ENCODE measurements at regions not wholly inside any gene's neighbourhood (a gene's known extent, or its start where the extent isn't known, plus 50 kb on each side); places are given as distances from the start of the nearest gene placed in this dataset.

DNA sequence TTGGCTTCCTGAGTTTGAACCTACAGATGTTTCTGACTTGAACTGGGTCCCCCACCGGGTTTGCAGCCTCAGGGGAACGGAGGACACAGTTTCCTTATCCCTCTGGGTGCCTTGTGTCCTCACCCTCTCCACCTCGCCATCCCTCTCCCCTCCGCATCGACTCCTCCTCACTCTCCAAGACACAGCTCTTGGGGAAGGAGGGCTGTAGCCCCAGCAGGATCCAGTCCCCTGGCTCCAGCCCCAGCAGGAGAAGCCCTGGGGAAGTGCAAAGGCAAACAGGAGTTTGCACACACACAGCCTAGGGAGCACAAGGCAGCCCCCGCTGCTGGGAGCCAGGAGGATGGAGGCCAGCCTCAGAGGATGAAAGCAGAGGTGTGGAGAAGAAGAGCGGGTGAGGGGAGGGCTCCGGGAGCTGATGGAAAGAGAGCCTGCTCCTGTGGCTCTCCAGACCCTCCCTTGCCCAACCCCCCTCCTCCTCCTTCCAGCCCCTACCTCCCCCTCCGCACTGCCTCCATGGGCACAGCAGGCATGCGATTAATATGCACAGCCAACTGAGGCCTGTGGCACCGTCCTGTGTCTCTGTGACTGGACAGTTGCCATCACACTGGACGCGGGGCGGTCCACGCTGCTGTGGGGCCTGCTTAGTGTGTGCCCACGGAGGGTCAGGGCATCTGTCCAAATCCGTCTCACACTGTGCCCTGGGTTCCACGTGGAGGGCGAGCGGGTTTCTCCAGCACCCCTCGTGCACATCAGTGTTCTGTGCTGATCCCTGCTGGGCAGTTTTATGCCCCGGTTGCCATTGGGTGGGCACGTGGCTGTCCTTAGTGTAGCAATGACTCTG lies 193.7 kb upstream of the DIO3 start:
- TF ChIP-seq, protein P1, sequence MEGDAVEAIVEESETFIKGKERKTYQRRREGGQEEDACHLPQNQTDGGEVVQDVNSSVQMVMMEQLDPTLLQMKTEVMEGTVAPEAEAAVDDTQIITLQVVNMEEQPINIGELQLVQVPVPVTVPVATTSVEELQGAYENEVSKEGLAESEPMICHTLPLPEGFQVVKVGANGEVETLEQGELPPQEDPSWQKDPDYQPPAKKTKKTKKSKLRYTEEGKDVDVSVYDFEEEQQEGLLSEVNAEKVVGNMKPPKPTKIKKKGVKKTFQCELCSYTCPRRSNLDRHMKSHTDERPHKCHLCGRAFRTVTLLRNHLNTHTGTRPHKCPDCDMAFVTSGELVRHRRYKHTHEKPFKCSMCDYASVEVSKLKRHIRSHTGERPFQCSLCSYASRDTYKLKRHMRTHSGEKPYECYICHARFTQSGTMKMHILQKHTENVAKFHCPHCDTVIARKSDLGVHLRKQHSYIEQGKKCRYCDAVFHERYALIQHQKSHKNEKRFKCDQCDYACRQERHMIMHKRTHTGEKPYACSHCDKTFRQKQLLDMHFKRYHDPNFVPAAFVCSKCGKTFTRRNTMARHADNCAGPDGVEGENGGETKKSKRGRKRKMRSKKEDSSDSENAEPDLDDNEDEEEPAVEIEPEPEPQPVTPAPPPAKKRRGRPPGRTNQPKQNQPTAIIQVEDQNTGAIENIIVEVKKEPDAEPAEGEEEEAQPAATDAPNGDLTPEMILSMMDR (IDR thresholded peaks at IDR 0.05; ENCODE audit: insufficient read depth, low read length, severe bottlenecking): no peak
- no peak overlapping the region for H3K4me3 ChIP-seq (ENCODE audit: low read depth, low read length)
- DNase-seq (ENCODE audit: low read depth) (no peak), FAIRE-seq (no peak)
- H3K27me3 ChIP-seq (ENCODE audit: control insufficient read depth, insufficient read depth, low read length): no peaks in the 10 kb centered on the region
- no peaks in the 10 kb centered on the region for H3K36me3 ChIP-seq (ENCODE audit: control insufficient read depth, insufficient read depth, low read length)

DNA sequence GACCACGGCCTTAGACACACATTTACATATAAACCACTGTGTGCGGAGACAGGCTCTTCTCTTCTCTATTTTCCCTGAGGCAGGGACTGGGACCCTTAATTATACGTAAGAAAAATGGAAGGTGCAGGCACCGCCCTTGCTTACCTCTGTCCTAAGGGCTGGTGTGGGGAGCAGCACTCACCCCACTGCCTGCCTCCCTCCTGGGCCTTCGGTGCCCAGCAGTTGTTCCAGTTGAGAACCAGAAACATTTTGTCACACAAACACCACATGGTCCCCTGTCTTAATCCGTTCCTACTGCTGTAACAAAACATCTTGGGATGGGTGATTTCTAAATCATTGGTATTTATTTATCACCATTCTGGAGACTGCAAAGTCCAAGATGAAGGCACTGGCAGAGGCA lies 192.7 kb upstream of the DIO3 start:
- TF ChIP-seq, protein P1 (IDR thresholded peaks at IDR 0.05; ENCODE audit: insufficient read depth, low read length, severe bottlenecking): no peak
- H3K27me3 ChIP-seq (ENCODE audit: control insufficient read depth, insufficient read depth, low read length): no peaks in the 10 kb centered on the region
- DNase-seq (ENCODE audit: low read depth) (no peak), FAIRE-seq (no peak)
- H3K36me3 ChIP-seq (ENCODE audit: control insufficient read depth, insufficient read depth, low read length): no peaks in the 10 kb centered on the region
- H3K4me3 ChIP-seq (ENCODE audit: low read depth, low read length): no peak overlapping the region

DNA sequence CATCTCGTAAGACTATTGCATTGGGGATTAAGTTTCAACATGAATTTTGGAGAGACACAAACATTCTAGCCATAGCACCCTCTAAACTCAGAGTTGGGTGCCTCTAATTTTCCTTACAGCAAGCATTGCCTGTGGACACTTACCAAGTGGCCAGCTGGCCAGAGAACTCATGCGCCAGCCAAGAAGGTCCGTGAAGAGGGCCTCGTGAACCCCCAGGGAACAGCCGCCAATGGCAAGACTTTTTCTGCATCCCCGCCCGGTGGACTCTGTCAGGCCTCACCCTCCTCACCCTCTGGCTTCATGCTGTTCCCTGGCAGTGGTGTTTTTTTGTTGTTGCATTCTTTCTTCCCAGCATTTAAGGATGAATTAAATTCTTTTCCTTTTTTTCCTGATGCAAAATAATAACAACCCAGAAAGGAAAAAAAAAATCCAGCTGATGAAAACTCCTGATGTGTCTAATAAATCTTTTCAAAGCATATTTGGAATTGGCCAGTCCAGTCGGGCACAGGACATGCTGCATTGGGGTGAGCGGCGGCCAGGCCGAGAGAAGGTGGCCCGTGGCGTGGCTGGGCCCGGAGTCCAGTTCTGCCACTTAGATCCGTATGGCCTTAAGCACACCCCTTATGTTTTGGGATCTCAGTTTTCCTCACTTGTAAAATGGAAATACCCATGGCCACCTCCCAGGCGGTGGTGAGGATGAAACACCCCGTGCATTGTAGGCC lies 191.9 kb upstream of the DIO3 start:
- H3K27me3 ChIP-seq (ENCODE audit: control insufficient read depth, insufficient read depth, low read length): no peaks in the 10 kb centered on the region
- H3K4me3 ChIP-seq (ENCODE audit: low read depth, low read length): no peak overlapping the region
- DNase-seq (ENCODE audit: low read depth) (no peak), FAIRE-seq (no peak)
- no peaks in the 10 kb centered on the region for H3K36me3 ChIP-seq (ENCODE audit: control insufficient read depth, insufficient read depth, low read length)
- TF ChIP-seq, protein P1 (IDR thresholded peaks at IDR 0.05; ENCODE audit: insufficient read depth, low read length, severe bottlenecking): no peak

DNA sequence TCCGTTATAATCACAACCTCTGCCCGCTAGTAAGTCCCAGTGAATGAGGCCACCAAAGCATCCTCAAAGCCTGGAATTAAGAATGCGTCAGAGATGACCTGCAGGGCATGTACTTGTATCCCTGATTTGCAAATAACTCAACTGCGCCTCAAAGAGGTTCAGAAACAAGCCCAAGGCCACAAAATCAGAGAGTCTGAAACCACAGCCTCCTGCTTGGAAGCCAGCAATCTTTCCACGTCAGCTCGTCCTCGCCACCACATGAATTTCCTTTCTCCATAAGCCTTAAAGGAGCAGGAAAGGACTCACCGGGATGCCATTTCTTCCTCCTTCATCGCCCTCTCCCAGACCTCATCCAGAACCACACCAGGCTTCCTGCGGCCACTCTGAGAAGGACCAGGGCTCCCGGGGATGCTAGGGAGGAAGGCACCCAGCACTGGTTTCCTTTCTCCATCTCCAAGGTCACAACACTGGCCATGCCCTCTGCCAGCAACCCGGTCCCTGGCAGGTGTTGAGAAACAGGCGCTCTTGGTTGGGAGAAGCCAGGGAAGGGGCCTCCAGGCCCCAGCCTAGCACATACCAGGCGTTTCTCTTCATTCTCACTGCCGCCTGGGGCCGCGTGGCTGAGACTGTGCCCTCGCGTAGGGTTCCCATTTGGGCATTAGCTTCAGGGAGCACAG lies 191.2 kb upstream of the DIO3 start:
- H3K4me3 ChIP-seq (ENCODE audit: low read depth, low read length): no peak overlapping the region
- H3K36me3 ChIP-seq (ENCODE audit: control insufficient read depth, insufficient read depth, low read length): no peaks in the 10 kb centered on the region
- FAIRE-seq: no peak
- H3K27me3 ChIP-seq (ENCODE audit: control insufficient read depth, insufficient read depth, low read length): no peaks in the 10 kb centered on the region
- no peak for DNase-seq (ENCODE audit: low read depth)
- TF ChIP-seq, protein P1 (IDR thresholded peaks at IDR 0.05; ENCODE audit: insufficient read depth, low read length, severe bottlenecking): no peak

DNA sequence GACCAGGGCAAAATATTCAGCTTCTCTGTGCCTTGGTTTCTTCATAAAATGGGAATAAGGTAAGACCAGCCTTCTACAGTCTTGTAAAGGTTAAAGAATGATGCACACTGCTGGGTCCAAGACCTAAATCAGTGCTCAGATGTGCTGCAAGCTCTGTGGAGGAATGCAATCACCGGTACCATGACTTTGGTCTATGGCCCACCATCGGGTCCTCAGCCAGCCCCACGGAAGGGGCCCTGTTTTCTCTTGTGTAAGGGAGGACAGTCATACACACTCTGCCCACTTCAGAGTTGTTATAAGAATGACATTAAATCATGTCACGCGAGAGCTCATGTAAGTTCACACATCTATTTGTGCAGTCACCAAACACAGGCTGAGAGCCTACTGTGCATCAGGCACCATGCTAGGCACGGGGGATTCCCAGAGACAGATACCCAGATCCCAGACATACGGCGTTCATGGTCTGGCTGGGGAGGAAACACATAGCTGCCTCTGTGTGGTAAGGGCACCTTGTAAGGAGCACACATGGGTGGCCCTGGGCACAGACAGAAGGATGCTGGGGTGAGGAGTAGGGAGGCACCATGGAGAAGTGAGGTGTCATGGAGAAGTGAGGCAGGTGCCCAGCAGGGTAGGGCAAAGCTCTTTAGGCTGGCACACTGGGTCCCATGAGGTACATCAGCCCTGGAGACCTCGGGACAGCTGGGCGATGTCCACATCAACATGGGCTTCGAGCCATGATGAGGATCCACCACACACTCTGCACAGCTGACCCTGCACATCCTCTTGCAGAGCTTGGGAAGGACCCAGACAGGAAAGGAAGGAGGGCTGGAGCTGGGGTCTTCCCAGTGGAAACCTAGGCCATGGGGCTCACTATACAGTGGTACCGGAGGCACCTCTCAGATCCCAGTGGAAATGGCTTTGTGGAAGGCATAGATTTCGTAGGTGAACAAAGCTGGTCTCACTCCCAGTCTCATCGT lies 190.4 kb upstream of the DIO3 start:
- FAIRE-seq: peak; percentile 50
- H3K27me3 ChIP-seq (ENCODE audit: control insufficient read depth, insufficient read depth, low read length): no peaks in the 10 kb centered on the region
- no peak overlapping the region for H3K4me3 ChIP-seq (ENCODE audit: low read depth, low read length)
- TF ChIP-seq, protein P1 (IDR thresholded peaks at IDR 0.05; ENCODE audit: insufficient read depth, low read length, severe bottlenecking): no peak
- DNase-seq (ENCODE audit: low read depth): no peak
- H3K36me3 ChIP-seq (ENCODE audit: control insufficient read depth, insufficient read depth, low read length): no peaks in the 10 kb centered on the region

Measured in bronchial epithelial cell (primary cell).